ENCODE measurements at regions not wholly inside any gene's neighbourhood (a gene's known extent, or its start where the extent isn't known, plus 50 kb on each side); places are given as distances from the start of the nearest gene placed in this dataset.

DNA sequence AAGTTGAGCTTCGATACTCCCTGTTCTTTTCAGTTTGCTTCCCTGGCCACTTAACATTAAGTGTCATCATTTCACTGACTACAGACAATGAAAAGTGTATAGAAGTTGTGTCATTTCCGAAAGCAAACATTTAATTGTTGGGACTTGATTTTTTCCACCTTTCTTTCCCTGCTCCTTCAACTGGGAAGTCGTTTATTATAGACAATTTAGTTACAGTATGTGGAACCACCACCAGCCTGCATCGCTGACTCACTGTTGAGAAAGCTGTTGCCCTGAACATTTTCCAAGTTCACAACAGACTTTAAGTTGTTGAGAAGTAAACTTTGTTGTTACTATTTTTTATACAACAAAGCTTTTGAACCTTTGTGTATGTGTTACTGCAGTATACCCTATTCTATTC, 788.4 kb upstream of the PRR20A start:
- H3K4me1 ChIP-seq (ENCODE audit: insufficient read depth, low read length): no peaks in the 10 kb centered on the region
- no peaks in the 10 kb centered on the region for H3K79me2 ChIP-seq (ENCODE audit: low read length)
- H3K27me3 ChIP-seq (ENCODE audit: low read length): no peaks in the 10 kb centered on the region
- H3K4me3 ChIP-seq (ENCODE audit: low read length): no peak overlapping the region
- H4K20me1 ChIP-seq (ENCODE audit: low read length): no peaks in the 10 kb centered on the region
- CTCF ChIA-PET: no interaction called here
- TF ChIP-seq, protein P1, sequence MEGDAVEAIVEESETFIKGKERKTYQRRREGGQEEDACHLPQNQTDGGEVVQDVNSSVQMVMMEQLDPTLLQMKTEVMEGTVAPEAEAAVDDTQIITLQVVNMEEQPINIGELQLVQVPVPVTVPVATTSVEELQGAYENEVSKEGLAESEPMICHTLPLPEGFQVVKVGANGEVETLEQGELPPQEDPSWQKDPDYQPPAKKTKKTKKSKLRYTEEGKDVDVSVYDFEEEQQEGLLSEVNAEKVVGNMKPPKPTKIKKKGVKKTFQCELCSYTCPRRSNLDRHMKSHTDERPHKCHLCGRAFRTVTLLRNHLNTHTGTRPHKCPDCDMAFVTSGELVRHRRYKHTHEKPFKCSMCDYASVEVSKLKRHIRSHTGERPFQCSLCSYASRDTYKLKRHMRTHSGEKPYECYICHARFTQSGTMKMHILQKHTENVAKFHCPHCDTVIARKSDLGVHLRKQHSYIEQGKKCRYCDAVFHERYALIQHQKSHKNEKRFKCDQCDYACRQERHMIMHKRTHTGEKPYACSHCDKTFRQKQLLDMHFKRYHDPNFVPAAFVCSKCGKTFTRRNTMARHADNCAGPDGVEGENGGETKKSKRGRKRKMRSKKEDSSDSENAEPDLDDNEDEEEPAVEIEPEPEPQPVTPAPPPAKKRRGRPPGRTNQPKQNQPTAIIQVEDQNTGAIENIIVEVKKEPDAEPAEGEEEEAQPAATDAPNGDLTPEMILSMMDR (conservative IDR thresholded peaks at IDR 0.05; ENCODE audit: low read depth, low read length): no peak
- TF ChIP-seq EZH2phosphoT487 (IDR thresholded peaks at IDR 0.05; ENCODE audit: borderline replicate concordance, low read length) (no peak), EZH2 (IDR thresholded peaks at IDR 0.05; ENCODE audit: low read length, unreplicated experiment) (no peak)
- no peak overlapping the region for H2AFZ ChIP-seq (ENCODE audit: low read length)
- peak; percentile 45 for ATAC-seq
- POLR2A ChIA-PET (ENCODE audit: unreplicated experiment): interaction anchor here (0.6 kb wide), 1 partner anchor 369 kb away, joined by 3 read pairs; no protein-coding TSS in a partner anchor
- no peaks in the 10 kb centered on the region for H3F3A ChIP-seq (ENCODE audit: low read length, unreplicated experiment)
- peaks cover 4% of the 10 kb centered on the region for H3K9me3 ChIP-seq (ENCODE audit: low read length)
- BruUV-seq (replicated peaks): no TSS peak
- H3K9ac ChIP-seq (ENCODE audit: low read length): no peak overlapping the region
- intact Hi-C loops (cut with micrococcal nuclease): loop anchor here (10.0 kb wide), 1 partner anchor 1048 kb away; no protein-coding TSS in a partner anchor
- H3K36me3 ChIP-seq (ENCODE audit: low read depth, low read length): no peaks in the 10 kb centered on the region
- no peaks in the 10 kb centered on the region for H3K9me2 ChIP-seq (replicated peaks; ENCODE audit: low read length)
- peak; percentile 1 for DNase-seq
- no peak overlapping the region for H3K4me2 ChIP-seq (ENCODE audit: low read length)
- H3K27ac ChIP-seq (ENCODE audit: low read length): no peak overlapping the region

DNA sequence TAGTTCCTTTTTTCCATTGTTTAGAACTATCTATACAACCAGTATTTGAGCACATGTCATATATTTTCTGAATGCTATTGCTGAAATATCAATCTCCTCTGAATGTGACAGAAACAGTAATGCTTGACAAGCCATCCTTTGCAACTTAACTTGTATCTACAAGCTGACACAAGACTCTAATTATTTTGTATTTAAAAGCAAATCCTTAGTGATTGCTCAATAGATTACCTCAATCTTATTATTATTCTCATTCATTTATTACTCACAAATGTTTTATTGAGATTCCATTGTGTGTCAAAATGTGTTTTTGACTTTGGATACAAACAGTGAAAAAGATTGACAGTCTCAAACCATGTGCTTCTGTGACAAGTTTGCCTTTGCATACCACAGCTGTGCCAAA, 787.8 kb upstream of the PRR20A start:
- DNase-seq (no peak), ATAC-seq (no peak)
- Histone ChIP-seq H3K79me2 (ENCODE audit: low read length) (no peaks in the 10 kb centered on the region), H3F3A (ENCODE audit: low read length, unreplicated experiment) (no peaks in the 10 kb centered on the region), H3K9me2 (replicated peaks; ENCODE audit: low read length) (no peaks in the 10 kb centered on the region), H3K4me3 (ENCODE audit: low read length) (no peak overlapping the region), H4K20me1 (ENCODE audit: low read length) (no peaks in the 10 kb centered on the region), H3K27ac (ENCODE audit: low read length) (no peak overlapping the region), H2AFZ (ENCODE audit: low read length) (no peak overlapping the region), H3K9ac (ENCODE audit: low read length) (no peak overlapping the region), H3K4me2 (ENCODE audit: low read length) (no peak overlapping the region), H3K27me3 (ENCODE audit: low read length) (no peaks in the 10 kb centered on the region), H3K9me3 (ENCODE audit: low read length) (peaks cover 4% of the 10 kb centered on the region; the same call in 1 of the 2 replicates), H3K4me1 (ENCODE audit: insufficient read depth, low read length) (no peaks in the 10 kb centered on the region), H3K36me3 (ENCODE audit: low read depth, low read length) (no peaks in the 10 kb centered on the region)
- BruUV-seq (replicated peaks): no TSS peak
- TF ChIP-seq EZH2phosphoT487 (IDR thresholded peaks at IDR 0.05; ENCODE audit: borderline replicate concordance, low read length): no peak
- TF ChIP-seq, protein P1 (conservative IDR thresholded peaks at IDR 0.05; ENCODE audit: low read depth, low read length): no peak
- TF ChIP-seq EZH2 (IDR thresholded peaks at IDR 0.05; ENCODE audit: low read length, unreplicated experiment): no peak
- CTCF ChIA-PET: no interaction called here
- POLR2A ChIA-PET (ENCODE audit: unreplicated experiment): interaction anchor here (0.6 kb wide), 1 partner anchor 368 kb away, joined by 3 read pairs; no protein-coding TSS in a partner anchor
- intact Hi-C loops (cut with micrococcal nuclease): loop anchor here (10.0 kb wide), 1 partner anchor 1048 kb away; no protein-coding TSS in a partner anchor

DNA sequence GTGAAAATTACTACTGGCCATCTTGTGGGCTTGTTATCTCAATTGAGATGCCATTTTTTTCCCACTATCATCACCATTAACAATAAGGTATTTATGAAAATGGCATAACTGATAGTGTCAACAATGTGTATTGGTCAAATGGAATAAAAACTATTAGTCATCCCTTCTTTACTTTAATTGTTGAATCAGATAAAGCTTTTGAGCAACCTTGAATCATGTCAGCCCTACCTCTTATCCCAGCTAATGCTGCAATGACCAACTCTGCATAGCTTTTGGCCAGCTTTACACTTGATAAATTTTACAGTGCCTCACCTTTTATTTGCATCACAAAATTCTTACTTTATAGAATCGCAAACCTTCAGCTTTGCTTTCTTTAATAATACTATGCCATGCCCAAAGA, 784.0 kb upstream of the PRR20A start:
- no peak overlapping the region for H3K27ac ChIP-seq (ENCODE audit: low read length)
- H3K4me3 ChIP-seq (ENCODE audit: low read length): no peak overlapping the region
- no peaks in the 10 kb centered on the region for H3K36me3 ChIP-seq (ENCODE audit: low read depth, low read length)
- ATAC-seq (peak; percentile 78), DNase-seq (peak; percentile 1)
- no peaks in the 10 kb centered on the region for H3K79me2 ChIP-seq (ENCODE audit: low read length)
- POLR2A ChIA-PET (ENCODE audit: unreplicated experiment): no interaction called here
- no peak overlapping the region for H2AFZ ChIP-seq (ENCODE audit: low read length)
- peaks cover 4% of the 10 kb centered on the region; the same call in 1 of the 2 replicates for H3K9me3 ChIP-seq (ENCODE audit: low read length)
- intact Hi-C loops (cut with micrococcal nuclease): loop anchor here (10.0 kb wide), 1 partner anchor 1052 kb away; no protein-coding TSS in a partner anchor
- no peaks in the 10 kb centered on the region for H3K27me3 ChIP-seq (ENCODE audit: low read length)
- H3K9ac ChIP-seq (ENCODE audit: low read length): no peak overlapping the region
- no peaks in the 10 kb centered on the region for H3K4me1 ChIP-seq (ENCODE audit: insufficient read depth, low read length)
- no TSS peak for BruUV-seq (replicated peaks)
- CTCF ChIA-PET: no interaction called here
- no peak for TF ChIP-seq EZH2phosphoT487 (IDR thresholded peaks at IDR 0.05; ENCODE audit: borderline replicate concordance, low read length)
- TF ChIP-seq, protein P1 (conservative IDR thresholded peaks at IDR 0.05; ENCODE audit: low read depth, low read length): no peak
- TF ChIP-seq EZH2 (IDR thresholded peaks at IDR 0.05; ENCODE audit: low read length, unreplicated experiment): no peak
- H4K20me1 ChIP-seq (ENCODE audit: low read length): no peaks in the 10 kb centered on the region
- H3K9me2 ChIP-seq (replicated peaks; ENCODE audit: low read length): no peaks in the 10 kb centered on the region
- no peak overlapping the region for H3K4me2 ChIP-seq (ENCODE audit: low read length)
- no peaks in the 10 kb centered on the region for H3F3A ChIP-seq (ENCODE audit: low read length, unreplicated experiment)

Data from PC-3 (cell line).